H9 (cell line): ENCODE measurements at regions not wholly inside any gene's neighbourhood (a gene's known extent, or its start where the extent isn't known, plus 50 kb on each side); places are given as distances from the start of the nearest gene placed in this dataset.

Source experiments
- DNase-seq: peaks from one replicate; pipeline ENCODE4 v3.0.0-alpha.2; 2017
- H2AFZ ChIP-seq: one replicate; pipeline ENCODE4 v1.6.1; 2013; ENCODE audit warnings: mild to moderate bottlenecking, low read length, control low read depth, moderate library complexity
- H2AK5ac ChIP-seq: 2 replicates; pipeline ENCODE4 v1.6.1; 2013; ENCODE audit warnings: low read length, control low read depth, mixed read lengths; ENCODE audit not compliant: insufficient read length
- H2BK120ac ChIP-seq: one replicate; pipeline ENCODE4 v1.6.1; 2013; ENCODE audit warnings: low read depth, mild to moderate bottlenecking, low read length, control low read depth, inconsistent platforms; ENCODE audit not compliant: poor library complexity, severe bottlenecking
- H2BK12ac ChIP-seq: 2 replicates; pipeline ENCODE4 v1.6.1; 2013; ENCODE audit warnings: low read length, control low read depth, mixed read lengths, low read depth; ENCODE audit not compliant: insufficient read length
- H2BK15ac ChIP-seq: 2 replicates; pipeline ENCODE4 v1.6.1; 2013; ENCODE audit warnings: low read depth, low read length, control low read depth
- H2BK20ac ChIP-seq: one replicate; pipeline ENCODE4 v1.6.1; 2013; ENCODE audit warnings: low read depth, mild to moderate bottlenecking, low read length, control low read depth, inconsistent platforms; ENCODE audit not compliant: poor library complexity, severe bottlenecking
- H2BK5ac ChIP-seq: 2 replicates; pipeline ENCODE4 v1.6.1; 2013; ENCODE audit warnings: low read length, control low read depth, mixed read lengths; ENCODE audit not compliant: insufficient read length
- H3K14ac ChIP-seq: 2 replicates; pipeline ENCODE4 v1.6.1; 2013; ENCODE audit warnings: low read length, control low read depth; ENCODE audit not compliant: insufficient read depth
- H3K18ac ChIP-seq: 2 replicates; pipeline ENCODE4 v1.6.1; 2013; ENCODE audit warnings: low read depth, mild to moderate bottlenecking, mixed read lengths, low read length, control low read depth; ENCODE audit not compliant: insufficient read length
- H3K23ac ChIP-seq: 2 replicates; pipeline ENCODE4 v1.6.1; 2013; ENCODE audit warnings: low read length, control low read depth, mixed read lengths, low read depth; ENCODE audit not compliant: insufficient read length
- H3K23me2 ChIP-seq: 2 replicates; pipeline ENCODE4 v1.6.1; 2013; ENCODE audit warnings: low read depth, mild to moderate bottlenecking, mixed read lengths, low read length, control low read depth; ENCODE audit not compliant: insufficient read length, poor library complexity, severe bottlenecking
- H3K27ac ChIP-seq: 2 replicates; pipeline ENCODE4 v1.5.1; 2013; ENCODE audit warnings: low read length, control low read depth, mixed read lengths, low read depth; ENCODE audit not compliant: insufficient read length
- H3K27me3 ChIP-seq: 2 replicates; pipeline ENCODE4 v1.6.1; 2013; ENCODE audit warnings: low read length, control low read depth, inconsistent platforms; ENCODE audit not compliant: insufficient read depth
- H3K4ac ChIP-seq: 2 replicates; pipeline ENCODE4 v1.6.1; 2013; ENCODE audit warnings: low read depth, mild to moderate bottlenecking, control low read depth, inconsistent platforms, low read length, moderate library complexity
- H3K4me1 ChIP-seq: 2 replicates; pipeline ENCODE4 v1.6.1; 2013; ENCODE audit warnings: low read length, control low read depth, inconsistent platforms; ENCODE audit not compliant: insufficient read depth
- H3K4me2 ChIP-seq: 2 replicates; pipeline ENCODE4 v1.6.1; 2013; ENCODE audit warnings: low read length, control low read depth, mixed read lengths; ENCODE audit not compliant: insufficient read length, insufficient read depth
- H3K56ac ChIP-seq: 2 replicates; pipeline ENCODE4 v1.6.1; 2013; ENCODE audit warnings: low read depth, mild to moderate bottlenecking, mixed read lengths, low read length, control low read depth; ENCODE audit not compliant: insufficient read length
- H3K79me1 ChIP-seq: 2 replicates; pipeline ENCODE4 v1.6.1; 2013; ENCODE audit warnings: low read depth, mild to moderate bottlenecking, moderate library complexity, low read length, control low read depth, inconsistent platforms; ENCODE audit not compliant: insufficient read depth, poor library complexity, severe bottlenecking
- H3K79me2 ChIP-seq: 2 replicates; pipeline ENCODE4 v1.6.1; 2013; ENCODE audit warnings: low read length, control low read depth, inconsistent platforms; ENCODE audit not compliant: insufficient read depth
- H3K9ac ChIP-seq: 2 replicates; pipeline ENCODE4 v1.6.1; 2013; ENCODE audit warnings: low read length, control low read depth, mixed read lengths; ENCODE audit not compliant: insufficient read length; ENCODE audit errors: extremely low read depth
- H3K9me3 ChIP-seq: one replicate; pipeline ENCODE4 v1.6.1; 2013; ENCODE audit warnings: low read depth, low read length, inconsistent platforms; ENCODE audit not compliant: control insufficient read depth
- H3T11ph ChIP-seq: one replicate; pipeline ENCODE4 v1.6.1; 2013; ENCODE audit warnings: mild to moderate bottlenecking, low read length, control low read depth, inconsistent platforms
- H4K20me1 ChIP-seq: one replicate; pipeline ENCODE4 v1.6.1; 2013; ENCODE audit not compliant: control insufficient read depth, insufficient read length, insufficient read depth
- H4K5ac ChIP-seq: 2 replicates; pipeline ENCODE4 v1.6.1; 2013; ENCODE audit warnings: low read depth, mild to moderate bottlenecking, mixed read lengths, low read length, control low read depth; ENCODE audit not compliant: insufficient read length
- H4K8ac ChIP-seq: replicated peaks from 2 replicates; pipeline ENCODE4 v1.6.1; 2013; ENCODE audit warnings: low read length, control low read depth, mixed read lengths, low read depth; ENCODE audit not compliant: insufficient read length
- H4K91ac ChIP-seq: 2 replicates; pipeline ENCODE4 v1.6.1; 2013; ENCODE audit warnings: low read depth, mild to moderate bottlenecking, moderate library complexity, mixed read lengths, low read length, control low read depth; ENCODE audit not compliant: insufficient read length
- H3K27ac Mint-ChIP-seq, 3 experiments: 2 replicates in 2 of 3; 3 replicates in 1 of 3; pipeline ENCODE4 v1.8.0; 2020 to 2021; ENCODE audit warnings: mixed read lengths in 3 of 3, mild to moderate bottlenecking in 1 of 3, moderate library complexity in 1 of 3
- H3K27me3 Mint-ChIP-seq: 2 replicates; pipeline ENCODE4 v1.8.0; 2021; ENCODE audit warnings: low read depth, mild to moderate bottlenecking, moderate library complexity, mixed read lengths
- H3K36me3 Mint-ChIP-seq, 3 experiments: 2 replicates in 2 of 3; 3 replicates in 1 of 3; pipeline ENCODE4 v1.8.0; 2020 to 2021; ENCODE audit warnings: low read depth in 3 of 3, mixed read lengths in 3 of 3; ENCODE audit not compliant: insufficient read depth in 1 of 3
- H3K4me1 Mint-ChIP-seq, 2 experiments: 2 replicates each; pipeline ENCODE4 v1.8.0; 2020; ENCODE audit warnings: mixed read lengths in 2 of 2
- H3K4me3 Mint-ChIP-seq, 2 experiments: 2 replicates in 1 of 2; 3 replicates in 1 of 2; pipeline ENCODE4 v1.8.0; 2020 to 2021; ENCODE audit warnings: mild to moderate bottlenecking in 2 of 2, mixed read lengths in 2 of 2, moderate library complexity in 1 of 2
- H3K9me3 Mint-ChIP-seq, 2 experiments: 2 replicates in 1 of 2; 3 replicates in 1 of 2; pipeline ENCODE4 v1.8.0; 2020; ENCODE audit warnings: mild to moderate bottlenecking in 2 of 2, mixed read lengths in 2 of 2, moderate library complexity in 1 of 2
- CTCF ChIP-seq: fragments of 200-600 bp; sonication (generic); conservative IDR thresholded peaks from 3 replicates; pipeline ENCODE4 v1.8.0; 2021; ENCODE audit warnings: antibody characterized with exemption, mild to moderate bottlenecking
- WGBS: extraction: QIAGEN DNeasy Blood & Tissue Kit; methylation state at CpG from one replicate; pipeline ENCODE4 v1.1.7; 2013; ENCODE audit warnings: missing lambda C conversion rate, low lambda C conversion rate, mixed read lengths; ENCODE audit not compliant: insufficient read length; ENCODE audit errors: extremely low coverage; 5-methylcytosine and 5-hydroxymethylcytosine counted together

- H3K27ac ChIP-seq = no peak overlapping the region
- no peak overlapping the region for H3K4me2 ChIP-seq
- H3T11ph ChIP-seq = no peak overlapping the region
- Mint-ChIP-seq H3K36me3 (no peaks in the 10 kb centered on the region), H3K4me1 (peaks cover 12 to 17% of the 10 kb centered on the region in 2 experiments), H3K9me3 (no peaks in the 10 kb centered on the region), H3K27ac (no peak overlapping the region), H3K27me3 (no peaks in the 10 kb centered on the region), H3K4me3 (no peak overlapping the region)
- no peak overlapping the region for H2BK12ac ChIP-seq
- H4K20me1 ChIP-seq = no peaks in the 10 kb centered on the region
- H4K8ac ChIP-seq = no peak overlapping the region
- no peak overlapping the region for H2BK15ac ChIP-seq
- no peaks in the 10 kb centered on the region for H3K27me3 ChIP-seq
- no peaks in the 10 kb centered on the region for H3K23me2 ChIP-seq
- H3K14ac ChIP-seq = no peak overlapping the region
- no peak overlapping the region for H3K9ac ChIP-seq
- H3K23ac ChIP-seq = no peak overlapping the region
- no peak for DNase-seq
- H2BK20ac ChIP-seq = no peak overlapping the region
- no peaks in the 10 kb centered on the region; the same call in 1 of the 2 replicates for H3K4me1 ChIP-seq
- no peak overlapping the region for H2BK120ac ChIP-seq
- H3K79me2 ChIP-seq = no peaks in the 10 kb centered on the region
- H2AK5ac ChIP-seq = no peak overlapping the region
- no peak overlapping the region for H2AFZ ChIP-seq
- WGBS = no CpG with 5 or more reads among the region's 3 CpGs
- H4K5ac ChIP-seq = no peak overlapping the region
- no peak overlapping the region for H4K91ac ChIP-seq
- H3K79me1 ChIP-seq = no peaks in the 10 kb centered on the region
- no peak overlapping the region for H3K56ac ChIP-seq
- TF ChIP-seq CTCF = no peak
- H3K4ac ChIP-seq = no peak overlapping the region
- no peak overlapping the region for H2BK5ac ChIP-seq
- H3K18ac ChIP-seq = no peak overlapping the region
- no peaks in the 10 kb centered on the region for H3K9me3 ChIP-seq
Measured at GRCh38 chr6:147738516-147739162, 230.1 kb downstream of the SAMD5 start.
